ENCODE measurements at regions not wholly inside any gene's neighbourhood (a gene's known extent, or its start where the extent isn't known, plus 50 kb on each side); places are given as distances from the start of the nearest gene placed in this dataset.

DNA sequence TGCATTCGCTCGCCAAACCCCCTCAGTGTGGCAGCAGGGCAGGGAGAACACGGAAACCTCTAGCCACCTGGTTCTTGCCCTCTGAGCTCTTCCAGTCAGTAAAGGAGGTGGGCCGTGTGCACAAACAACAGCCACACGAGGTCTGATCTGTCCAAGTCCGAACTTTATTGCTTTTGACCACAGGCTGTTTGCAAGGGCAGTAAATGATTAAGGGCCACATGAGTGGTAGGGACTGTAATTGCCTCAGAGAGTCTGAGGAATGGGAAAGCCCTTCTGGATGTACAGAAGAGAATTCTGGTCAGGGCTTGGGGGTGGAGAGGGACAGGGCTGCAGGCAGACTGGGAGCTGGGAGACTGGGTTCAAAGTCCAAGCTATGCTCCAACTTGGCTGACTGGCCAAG lies 75.7 kb upstream of the LHX1 start:
- 69% methylated on average over 6 of the region's 6 CpGs for WGBS
- H2BK5ac ChIP-seq (ENCODE audit: low read depth, low read length, poor library complexity, severe bottlenecking), result no peak overlapping the region
- H4K8ac ChIP-seq (ENCODE audit: low read length), result no peak overlapping the region
- no peak for DNase-seq
- no peak overlapping the region for H3K23ac ChIP-seq (ENCODE audit: low read length in 2 of 2)
- H3K18ac ChIP-seq (ENCODE audit: low read depth in 1 of 2, low read length in 2 of 2), result no peak overlapping the region
- H3K27ac ChIP-seq (ENCODE audit: low read length, poor library complexity, severe bottlenecking), result no peak overlapping the region
- no peak overlapping the region for H3K4me2 ChIP-seq (ENCODE audit: low read length, poor library complexity, severe bottlenecking)
- peaks cover 25% of the 10 kb centered on the region for H3K4me1 ChIP-seq (ENCODE audit: control insufficient read depth, insufficient read depth, low read depth, low read length)
- H3K27me3 ChIP-seq (ENCODE audit: control insufficient read depth in 1 of 2, insufficient read depth in 1 of 2, low read length in 2 of 2), result peaks cover 5 to 53% of the 10 kb centered on the region in 2 experiments
- H3K36me3 ChIP-seq (ENCODE audit: control insufficient read depth in 1 of 2, insufficient read depth in 2 of 2, low read depth in 1 of 2, low read length in 2 of 2), result no peaks in the 10 kb centered on the region
- no peak overlapping the region for H2AFZ ChIP-seq (ENCODE audit: low read depth, low read length)
- H3K9me3 ChIP-seq (ENCODE audit: control insufficient read depth, low read length), result no peaks in the 10 kb centered on the region
- H4K91ac ChIP-seq (ENCODE audit: low read length), result no peak overlapping the region
- no peaks in the 10 kb centered on the region for H3K79me1 ChIP-seq (replicated peaks; ENCODE audit: low read length, poor library complexity, severe bottlenecking)
- no peak overlapping the region for H3K4me3 ChIP-seq (ENCODE audit: insufficient read depth in 1 of 2, low read depth in 1 of 2, low read length in 2 of 2)
- H2AK5ac ChIP-seq (ENCODE audit: low read length, severe bottlenecking), result no peak overlapping the region
- H2BK120ac ChIP-seq (ENCODE audit: low read depth, low read length), result no peak overlapping the region
- no peak overlapping the region for H2BK12ac ChIP-seq (ENCODE audit: low read length in 2 of 2)
- H3K14ac ChIP-seq (ENCODE audit: low read length in 2 of 2), result no peak overlapping the region
- H3K4ac ChIP-seq (ENCODE audit: low read depth in 1 of 2, low read length in 2 of 2), result no peak overlapping the region
- H2BK15ac ChIP-seq (ENCODE audit: low read depth, poor library complexity, severe bottlenecking), result no peak overlapping the region
- no peak overlapping the region for H3K9ac ChIP-seq (ENCODE audit: low read length)

DNA sequence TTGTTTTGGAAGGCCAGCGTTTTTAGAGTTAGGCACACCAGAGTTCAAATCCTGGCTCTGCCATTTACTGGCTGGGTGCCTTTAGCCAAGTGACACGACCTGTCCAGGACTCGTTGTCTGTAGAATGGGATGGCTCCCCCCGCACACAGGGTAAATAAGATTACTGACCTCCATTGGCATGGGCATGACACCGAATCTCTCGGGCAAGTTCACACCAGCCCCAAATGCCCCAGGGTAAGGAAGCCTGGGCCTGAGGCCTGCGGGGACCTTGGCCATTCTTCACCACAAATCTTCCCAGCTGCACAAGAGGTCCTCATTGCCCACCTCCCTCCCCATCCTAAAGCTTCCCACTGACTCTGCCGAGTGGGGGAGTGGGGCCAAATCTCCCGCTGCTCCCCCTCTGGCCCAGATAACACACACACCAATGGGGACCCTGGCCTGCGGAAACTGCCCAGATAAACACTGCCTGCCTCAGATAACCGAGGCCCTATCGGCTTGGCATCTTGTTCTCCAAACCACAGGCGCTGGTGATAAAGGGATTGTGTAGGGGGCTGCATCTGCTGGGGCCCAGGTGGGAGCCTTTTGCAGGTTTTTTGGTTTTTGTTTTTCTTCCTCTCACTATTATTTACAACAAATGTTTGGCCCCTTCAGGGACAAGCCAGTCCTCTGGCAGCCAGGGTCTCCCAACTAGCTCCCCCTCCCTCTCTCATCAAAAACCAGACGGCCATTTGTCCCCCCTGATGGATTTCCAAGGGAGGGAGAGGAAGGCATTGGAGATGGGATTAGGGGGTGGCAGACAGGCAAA lies 75.0 kb upstream of the LHX1 start:
- Histone ChIP-seq H3K79me1 (replicated peaks; ENCODE audit: low read length, poor library complexity, severe bottlenecking) (no peaks in the 10 kb centered on the region), H3K4ac (ENCODE audit: low read depth in 1 of 2, low read length in 2 of 2) (no peak overlapping the region), H4K8ac (ENCODE audit: low read length) (no peak overlapping the region), H3K4me1 (ENCODE audit: control insufficient read depth, insufficient read depth, low read depth, low read length) (peaks cover 25% of the 10 kb centered on the region), H3K9ac (ENCODE audit: low read length) (no peak overlapping the region), H2BK15ac (ENCODE audit: low read depth, poor library complexity, severe bottlenecking) (no peak overlapping the region), H3K27me3 (ENCODE audit: control insufficient read depth in 1 of 2, insufficient read depth in 1 of 2, low read length in 2 of 2) (peaks cover 8 to 49% of the 10 kb centered on the region in 2 experiments), H3K18ac (ENCODE audit: low read depth in 1 of 2, low read length in 2 of 2) (no peak overlapping the region), H3K23ac (ENCODE audit: low read length in 2 of 2) (no peak overlapping the region), H3K4me3 (ENCODE audit: insufficient read depth in 1 of 2, low read depth in 1 of 2, low read length in 2 of 2) (no peak overlapping the region), H2BK12ac (ENCODE audit: low read length in 2 of 2) (no peak overlapping the region), H3K4me2 (ENCODE audit: low read length, poor library complexity, severe bottlenecking) (no peak overlapping the region), H4K91ac (ENCODE audit: low read length) (no peak overlapping the region), H3K27ac (ENCODE audit: low read length, poor library complexity, severe bottlenecking) (no peak overlapping the region), H3K36me3 (ENCODE audit: control insufficient read depth in 1 of 2, insufficient read depth in 2 of 2, low read depth in 1 of 2, low read length in 2 of 2) (no peaks in the 10 kb centered on the region), H2BK120ac (ENCODE audit: low read depth, low read length) (no peak overlapping the region), H3K9me3 (ENCODE audit: control insufficient read depth, low read length) (no peaks in the 10 kb centered on the region), H3K14ac (ENCODE audit: low read length in 2 of 2) (no peak overlapping the region), H2BK5ac (ENCODE audit: low read depth, low read length, poor library complexity, severe bottlenecking) (no peak overlapping the region), H2AFZ (ENCODE audit: low read depth, low read length) (no peak overlapping the region), H2AK5ac (ENCODE audit: low read length, severe bottlenecking) (peak overlapping the region; percentile 30)
- WGBS, result 64% methylated on average over 10 of the region's 14 CpGs
- no peak for DNase-seq

DNA sequence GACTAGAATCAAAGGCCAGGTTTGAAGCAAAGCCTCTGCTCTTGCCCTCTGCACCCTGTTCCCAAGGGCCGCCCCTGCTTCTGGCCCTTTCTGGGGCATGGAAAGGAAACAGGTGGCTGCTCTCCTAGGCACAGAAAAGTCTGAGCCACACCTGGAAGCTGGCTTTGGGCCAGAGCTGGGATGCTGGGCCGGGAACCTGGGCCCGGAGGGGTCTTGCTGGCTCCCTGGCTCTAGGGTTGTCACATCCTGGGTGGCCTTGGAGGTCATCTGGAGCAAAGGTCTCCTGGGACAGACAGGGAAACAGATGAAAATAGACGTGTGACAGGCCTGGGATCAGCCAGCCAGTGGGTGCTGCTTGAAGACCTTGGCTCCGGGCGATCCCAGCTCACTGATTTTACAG lies 74.1 kb upstream of the LHX1 start:
- no peak for DNase-seq
- Histone ChIP-seq H3K9ac (ENCODE audit: low read length) (no peak overlapping the region), H3K4me2 (ENCODE audit: low read length, poor library complexity, severe bottlenecking) (no peak overlapping the region), H2BK15ac (ENCODE audit: low read depth, poor library complexity, severe bottlenecking) (no peak overlapping the region), H3K4me1 (ENCODE audit: control insufficient read depth, insufficient read depth, low read depth, low read length) (peaks cover 24% of the 10 kb centered on the region), H3K27me3 (ENCODE audit: control insufficient read depth in 1 of 2, insufficient read depth in 1 of 2, low read length in 2 of 2) (peaks cover 13 to 49% of the 10 kb centered on the region in 2 experiments), H3K27ac (ENCODE audit: low read length, poor library complexity, severe bottlenecking) (no peak overlapping the region), H4K91ac (ENCODE audit: low read length) (no peak overlapping the region), H3K36me3 (ENCODE audit: control insufficient read depth in 1 of 2, insufficient read depth in 2 of 2, low read depth in 1 of 2, low read length in 2 of 2) (no peaks in the 10 kb centered on the region), H2AFZ (ENCODE audit: low read depth, low read length) (no peak overlapping the region), H3K9me3 (ENCODE audit: control insufficient read depth, low read length) (no peaks in the 10 kb centered on the region), H3K18ac (ENCODE audit: low read depth in 1 of 2, low read length in 2 of 2) (no peak overlapping the region), H3K4me3 (ENCODE audit: insufficient read depth in 1 of 2, low read depth in 1 of 2, low read length in 2 of 2) (no peak overlapping the region), H3K79me1 (replicated peaks; ENCODE audit: low read length, poor library complexity, severe bottlenecking) (no peaks in the 10 kb centered on the region), H2AK5ac (ENCODE audit: low read length, severe bottlenecking) (no peak overlapping the region), H3K14ac (ENCODE audit: low read length in 2 of 2) (no peak overlapping the region), H3K4ac (ENCODE audit: low read depth in 1 of 2, low read length in 2 of 2) (no peak overlapping the region), H2BK5ac (ENCODE audit: low read depth, low read length, poor library complexity, severe bottlenecking) (no peak overlapping the region), H3K23ac (ENCODE audit: low read length in 2 of 2) (no peak overlapping the region), H2BK12ac (ENCODE audit: low read length in 2 of 2) (no peak overlapping the region), H4K8ac (ENCODE audit: low read length) (no peak overlapping the region), H2BK120ac (ENCODE audit: low read depth, low read length) (no peak overlapping the region)
- WGBS, result 92% methylated on average over 6 of the region's 6 CpGs

GRCh38 chr17:36863676-36864612 lies 73.3 kb upstream of the LHX1 start:
- Histone ChIP-seq H2BK5ac (ENCODE audit: low read depth, low read length, poor library complexity, severe bottlenecking) (no peak overlapping the region), H2AK5ac (ENCODE audit: low read length, severe bottlenecking) (no peak overlapping the region), H3K4me2 (ENCODE audit: low read length, poor library complexity, severe bottlenecking) (no peak overlapping the region), H4K8ac (ENCODE audit: low read length) (no peak overlapping the region), H2BK120ac (ENCODE audit: low read depth, low read length) (no peak overlapping the region), H3K14ac (ENCODE audit: low read length in 2 of 2) (no peak overlapping the region), H2BK12ac (ENCODE audit: low read length in 2 of 2) (no peak overlapping the region), H2BK15ac (ENCODE audit: low read depth, poor library complexity, severe bottlenecking) (no peak overlapping the region), H3K9me3 (ENCODE audit: control insufficient read depth, low read length) (no peaks in the 10 kb centered on the region), H3K4ac (ENCODE audit: low read depth in 1 of 2, low read length in 2 of 2) (no peak overlapping the region), H3K79me1 (replicated peaks; ENCODE audit: low read length, poor library complexity, severe bottlenecking) (no peaks in the 10 kb centered on the region), H3K9ac (ENCODE audit: low read length) (no peak overlapping the region), H3K4me1 (ENCODE audit: control insufficient read depth, insufficient read depth, low read depth, low read length) (peaks cover 19% of the 10 kb centered on the region), H2AFZ (ENCODE audit: low read depth, low read length) (no peak overlapping the region), H3K4me3 (ENCODE audit: insufficient read depth in 1 of 2, low read depth in 1 of 2, low read length in 2 of 2) (no peak overlapping the region), H3K27ac (ENCODE audit: low read length, poor library complexity, severe bottlenecking) (no peak overlapping the region), H4K91ac (ENCODE audit: low read length) (no peak overlapping the region), H3K27me3 (ENCODE audit: control insufficient read depth in 1 of 2, insufficient read depth in 1 of 2, low read length in 2 of 2) (peaks cover 13 to 53% of the 10 kb centered on the region in 2 experiments), H3K23ac (ENCODE audit: low read length in 2 of 2) (no peak overlapping the region), H3K18ac (ENCODE audit: low read depth in 1 of 2, low read length in 2 of 2) (no peak overlapping the region), H3K36me3 (ENCODE audit: control insufficient read depth in 1 of 2, insufficient read depth in 2 of 2, low read depth in 1 of 2, low read length in 2 of 2) (no peaks in the 10 kb centered on the region)
- 85% methylated on average over 21 of the region's 21 CpGs for WGBS
- no peak for DNase-seq
